Ascending aorta (tissue), 2 donors: ENCODE measurements at regions not wholly inside any gene's neighbourhood (a gene's known extent, or its start where the extent isn't known, plus 50 kb on each side); places are given as distances from the start of the nearest gene placed in this dataset.

Experiments used
- DNase-seq, 2 donors: peaks; one replicate each; pipeline ENCODE4 v3.0.0-alpha.2; 2019; ENCODE audit warnings: low spot score in 2 of 2
- H3K27ac ChIP-seq, 2 donors: fragments of 200-600 bp; sonication (generic); one replicate each; pipeline ENCODE4 v1.5.1; 2016 to 2017; ENCODE audit warnings: mild to moderate bottlenecking in 1 of 2
- H3K27me3 ChIP-seq: fragments of 200-600 bp; sonication (generic); one replicate; pipeline ENCODE4 v1.5.1; 2017
- H3K36me3 ChIP-seq, 2 donors: fragments of 200-600 bp; sonication (generic); one replicate each; pipeline ENCODE4 v1.5.1; 2016
- H3K4me1 ChIP-seq, 2 donors: fragments of 200-600 bp; sonication (generic); one replicate each; pipeline ENCODE4 v1.5.1; 2016 to 2017; ENCODE audit warnings: mild to moderate bottlenecking in 1 of 2
- H3K4me3 ChIP-seq, 2 donors: fragments of 200-600 bp; sonication (generic); one replicate each; pipeline ENCODE4 v1.5.1; 2016 to 2017; ENCODE audit warnings: mild to moderate bottlenecking in 1 of 2
- H3K9me3 ChIP-seq, 2 donors: fragments of 200-600 bp; sonication (generic); one replicate each; pipeline ENCODE4 v1.5.1; 2016
- intact Hi-C: fragments of 100-400 bp; cut with DNase I; formaldehyde crosslinking; loops from one replicate; pipeline ENCODE4 v1.15.1; 2023
- TF ChIP-seq, protein P1 (sequence below), 3 experiments: fragments of 200-600 bp in 2 of 3; fragments of 450-650 bp in 1 of 3; sonication (generic) in 2 of 3; IDR thresholded peaks; one replicate each; pipeline ENCODE4 v1.5.1; 2016 to 2019; ENCODE audit warnings: antibody characterized with exemption in 3 of 3, mild to moderate bottlenecking in 1 of 3, moderate library complexity in 1 of 3

GRCh38 chr4:12583275-12583674 is 900.9 kb downstream of the RAB28 start:
- intact Hi-C loops: no loop called here
- H3K27me3 ChIP-seq: no peaks in the 10 kb centered on the region
- TF ChIP-seq, protein P1, sequence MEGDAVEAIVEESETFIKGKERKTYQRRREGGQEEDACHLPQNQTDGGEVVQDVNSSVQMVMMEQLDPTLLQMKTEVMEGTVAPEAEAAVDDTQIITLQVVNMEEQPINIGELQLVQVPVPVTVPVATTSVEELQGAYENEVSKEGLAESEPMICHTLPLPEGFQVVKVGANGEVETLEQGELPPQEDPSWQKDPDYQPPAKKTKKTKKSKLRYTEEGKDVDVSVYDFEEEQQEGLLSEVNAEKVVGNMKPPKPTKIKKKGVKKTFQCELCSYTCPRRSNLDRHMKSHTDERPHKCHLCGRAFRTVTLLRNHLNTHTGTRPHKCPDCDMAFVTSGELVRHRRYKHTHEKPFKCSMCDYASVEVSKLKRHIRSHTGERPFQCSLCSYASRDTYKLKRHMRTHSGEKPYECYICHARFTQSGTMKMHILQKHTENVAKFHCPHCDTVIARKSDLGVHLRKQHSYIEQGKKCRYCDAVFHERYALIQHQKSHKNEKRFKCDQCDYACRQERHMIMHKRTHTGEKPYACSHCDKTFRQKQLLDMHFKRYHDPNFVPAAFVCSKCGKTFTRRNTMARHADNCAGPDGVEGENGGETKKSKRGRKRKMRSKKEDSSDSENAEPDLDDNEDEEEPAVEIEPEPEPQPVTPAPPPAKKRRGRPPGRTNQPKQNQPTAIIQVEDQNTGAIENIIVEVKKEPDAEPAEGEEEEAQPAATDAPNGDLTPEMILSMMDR (IDR thresholded peaks at IDR 0.05): no peak

DNA sequence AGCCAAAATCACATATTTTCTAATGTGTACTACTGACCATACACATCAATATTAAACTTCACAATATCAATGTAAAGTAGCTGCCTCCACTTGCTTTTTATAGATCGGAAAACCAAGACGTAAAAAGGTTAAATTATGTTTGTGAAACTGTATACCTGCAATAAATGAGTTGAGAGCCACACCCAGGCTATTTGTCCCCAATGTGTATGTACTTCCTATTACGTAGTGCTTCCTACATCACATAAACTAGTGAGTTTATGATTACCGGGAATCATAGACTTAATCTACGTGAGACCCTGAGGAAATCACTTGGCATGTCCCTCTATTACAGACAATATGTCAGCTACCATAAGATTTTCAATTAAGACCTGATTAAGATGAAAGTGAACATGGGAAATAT is 903.4 kb downstream of the RAB28 start:
- Histone ChIP-seq H3K27me3 (no peaks in the 10 kb centered on the region), H3K36me3 (no peaks in the 10 kb centered on the region), H3K9me3 (no peaks in the 10 kb centered on the region), H3K4me3 (no peak overlapping the region), H3K27ac (no peak overlapping the region), H3K4me1 (no peaks in the 10 kb centered on the region)
- TF ChIP-seq, protein P1 (IDR thresholded peaks at IDR 0.05): no peak
- intact Hi-C loops: no loop called here
- DNase-seq: no peak

More at GRCh38 chr4:12583275-12583674, 900.9 kb downstream of the RAB28 start:
- no peak overlapping the region for H3K4me3 ChIP-seq
- H3K27ac ChIP-seq: no peak overlapping the region
- no peaks in the 10 kb centered on the region for H3K9me3 ChIP-seq
- no peaks in the 10 kb centered on the region for H3K4me1 ChIP-seq
- H3K36me3 ChIP-seq: no peaks in the 10 kb centered on the region
- DNase-seq: no peak

DNA sequence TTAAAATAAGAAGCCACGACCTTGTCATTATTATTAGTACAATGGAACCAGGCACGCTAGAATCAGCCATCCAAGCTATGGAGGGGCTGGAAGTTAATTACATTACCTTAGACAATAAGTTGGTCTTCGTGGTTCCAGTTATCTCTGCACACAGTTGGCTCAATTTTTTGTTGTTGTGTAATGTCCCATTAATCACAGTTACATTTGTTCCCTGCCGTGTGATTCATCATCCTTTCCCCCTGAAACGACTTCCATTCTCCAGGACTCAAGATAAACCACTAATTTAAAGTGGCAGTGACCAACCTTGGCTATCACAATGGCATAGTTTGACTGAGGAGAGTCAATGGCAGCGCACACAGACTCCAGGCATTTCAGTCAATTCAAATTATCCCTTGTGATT is 905.0 kb downstream of the RAB28 start:
- H3K9me3 ChIP-seq: no peaks in the 10 kb centered on the region
- TF ChIP-seq, protein P1 (IDR thresholded peaks at IDR 0.05): no peak
- H3K4me1 ChIP-seq: no peaks in the 10 kb centered on the region
- no peak for DNase-seq
- no peaks in the 10 kb centered on the region for H3K27me3 ChIP-seq
- H3K36me3 ChIP-seq: no peaks in the 10 kb centered on the region
- H3K4me3 ChIP-seq: no peak overlapping the region
- intact Hi-C loops: no loop called here
- no peak overlapping the region for H3K27ac ChIP-seq

DNA sequence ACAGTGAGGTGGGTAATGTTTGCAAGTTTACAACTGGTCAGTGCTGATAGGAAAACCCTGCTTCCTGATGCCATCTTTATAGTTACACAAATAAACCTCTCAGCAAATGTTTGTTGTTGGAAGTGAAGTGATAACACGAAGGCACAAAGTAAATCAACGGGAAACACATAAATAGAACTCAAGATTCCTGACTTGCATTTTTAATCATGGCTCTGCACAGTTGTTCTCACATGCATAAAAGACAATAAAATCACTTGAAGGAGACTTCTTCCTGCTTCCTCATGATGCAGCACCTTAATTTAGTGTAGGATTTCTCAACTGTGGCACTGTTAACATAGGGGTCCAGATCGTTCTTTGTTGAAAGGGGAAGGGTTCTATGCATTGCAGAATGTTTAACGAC is 907.7 kb downstream of the RAB28 start:
- Histone ChIP-seq H3K4me3 (no peak overlapping the region), H3K27ac (no peak overlapping the region), H3K36me3 (no peaks in the 10 kb centered on the region), H3K27me3 (no peaks in the 10 kb centered on the region), H3K4me1 (no peaks in the 10 kb centered on the region), H3K9me3 (no peaks in the 10 kb centered on the region)
- TF ChIP-seq, protein P1 (IDR thresholded peaks at IDR 0.05): no peak
- DNase-seq: no peak
- intact Hi-C loops: no loop called here

DNA sequence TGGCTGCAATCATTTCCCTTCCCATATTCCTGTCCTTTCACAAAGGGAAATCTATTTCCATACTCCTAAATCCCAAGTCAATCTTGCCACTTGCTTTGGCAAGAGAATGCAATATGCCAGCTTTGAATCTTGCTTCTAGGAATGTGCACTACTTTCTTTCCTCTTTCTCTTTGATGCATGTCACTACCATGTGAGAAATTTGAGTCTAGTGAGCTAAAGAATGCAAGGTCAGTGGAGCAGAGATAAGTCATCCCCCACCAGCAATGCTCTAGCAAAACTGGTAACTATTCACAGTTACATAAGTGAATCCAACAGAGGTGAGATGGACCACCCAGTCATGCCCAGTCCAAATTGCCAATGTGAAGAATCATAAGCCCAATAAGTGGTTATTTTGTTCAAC is 910.4 kb downstream of the RAB28 start:
- H3K27ac ChIP-seq: no peak overlapping the region
- no peaks in the 10 kb centered on the region for H3K4me1 ChIP-seq
- no peaks in the 10 kb centered on the region for H3K27me3 ChIP-seq
- TF ChIP-seq, protein P1 (IDR thresholded peaks at IDR 0.05): no peak
- intact Hi-C loops: no loop called here
- H3K9me3 ChIP-seq: no peaks in the 10 kb centered on the region
- no peak overlapping the region for H3K4me3 ChIP-seq
- H3K36me3 ChIP-seq: no peaks in the 10 kb centered on the region
- no peak for DNase-seq

DNA sequence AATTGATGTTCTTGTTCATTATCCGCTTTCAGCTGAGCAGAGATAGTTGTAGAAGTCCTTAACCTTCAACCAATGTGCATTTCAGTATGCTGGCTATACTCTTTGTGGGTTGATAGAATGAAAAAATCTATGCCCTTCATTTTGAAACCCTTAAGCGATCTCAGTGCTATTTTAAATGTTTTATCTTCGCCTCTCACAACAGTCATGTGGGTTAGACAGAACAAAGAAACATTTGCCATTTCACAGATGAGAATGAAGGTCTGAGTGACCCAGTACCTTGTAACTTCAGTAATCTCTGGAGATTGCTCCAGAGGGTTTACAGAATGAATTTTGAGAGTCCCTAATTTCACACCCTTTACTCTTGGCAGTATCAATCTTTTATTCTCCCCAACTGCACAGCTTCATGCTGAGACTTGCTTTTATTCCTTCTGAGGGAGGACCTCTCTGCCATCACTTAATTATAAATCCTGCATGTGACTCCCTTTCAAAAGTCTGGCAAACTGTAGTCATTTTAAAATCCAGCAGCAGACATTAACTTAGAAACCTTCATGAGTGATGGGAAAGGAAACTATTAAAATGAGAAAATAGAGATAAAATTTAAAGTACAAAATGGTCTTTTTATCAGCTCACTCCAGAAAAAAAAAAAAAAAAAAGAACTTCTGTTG is 921.5 kb downstream of the RAB28 start:
- no peaks in the 10 kb centered on the region for H3K36me3 ChIP-seq
- TF ChIP-seq, protein P1 (IDR thresholded peaks at IDR 0.05): no peak
- intact Hi-C loops: no loop called here
- H3K9me3 ChIP-seq: no peaks in the 10 kb centered on the region
- DNase-seq: no peak
- H3K27me3 ChIP-seq: no peaks in the 10 kb centered on the region
- no peak overlapping the region for H3K4me3 ChIP-seq
- no peaks in the 10 kb centered on the region for H3K4me1 ChIP-seq
- H3K27ac ChIP-seq: no peak overlapping the region
